Adipocyte (in vitro differentiated cells): ENCODE measurements at regions not wholly inside any gene's neighbourhood (a gene's known extent, or its start where the extent isn't known, plus 50 kb on each side); places are given as distances from the start of the nearest gene placed in this dataset.
"Not testable (repeated sequence)": the region's sequence is repeated elsewhere in the genome, so short reads cannot be mapped to it uniquely, and the experiment has no call there.

Experiments used
- DNase-seq: peaks from one replicate; pipeline ENCODE4 v3.0.0-alpha.2; 2015; ENCODE audit warnings: low read depth
- H3K27me3 ChIP-seq: replicated peaks from 2 replicates; pipeline ENCODE4 v1.7.0; 2013; ENCODE audit warnings: mild to moderate bottlenecking, low read length, moderate library complexity; ENCODE audit not compliant: control insufficient read depth, insufficient read depth
- H3K36me3 ChIP-seq: 2 replicates; pipeline ENCODE4 v1.7.0; 2013; ENCODE audit warnings: low read length, mild to moderate bottlenecking, moderate library complexity; ENCODE audit not compliant: control insufficient read depth, insufficient read depth, severe bottlenecking
- H3K4me1 ChIP-seq: 2 replicates; pipeline ENCODE4 v1.7.0; 2013; ENCODE audit warnings: mild to moderate bottlenecking, low read length, moderate library complexity; ENCODE audit not compliant: control insufficient read depth, insufficient read depth
- H3K4me3 ChIP-seq: 2 replicates; pipeline ENCODE4 v1.7.0; 2013; ENCODE audit warnings: mild to moderate bottlenecking, low read length, moderate library complexity
- H3K9ac ChIP-seq: 2 replicates; pipeline ENCODE4 v1.7.0; 2013; ENCODE audit warnings: mild to moderate bottlenecking, low read length, moderate library complexity
- H3K9me3 ChIP-seq: 2 replicates; pipeline ENCODE4 v1.7.0; 2013; ENCODE audit warnings: mild to moderate bottlenecking, low read length, moderate library complexity; ENCODE audit not compliant: control insufficient read depth

DNA sequence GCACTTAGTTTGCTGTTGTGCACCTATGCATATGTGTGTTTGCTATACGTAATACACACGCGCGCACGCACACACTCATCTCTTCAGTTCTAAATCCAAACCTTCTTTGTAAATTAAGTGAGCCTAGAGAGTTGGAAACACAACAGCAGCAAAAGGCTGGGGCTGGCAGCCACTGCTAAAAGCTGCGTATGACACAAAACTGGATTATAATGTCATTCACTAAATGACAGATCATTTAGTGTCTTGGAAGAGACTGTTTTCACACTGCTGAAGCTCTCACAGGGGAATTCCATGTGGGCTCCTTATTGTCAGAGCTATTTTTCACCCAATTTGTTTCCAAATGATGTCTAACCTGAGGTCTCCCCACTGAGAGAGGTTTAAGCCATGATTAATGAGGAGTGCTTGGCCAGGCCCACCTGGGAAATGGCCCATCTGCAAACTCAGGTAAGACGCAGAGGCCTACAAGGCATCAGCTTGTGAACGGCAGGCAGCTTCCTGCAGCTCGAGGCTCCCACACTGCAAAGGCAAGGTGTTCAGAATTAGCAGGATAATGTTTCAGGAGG lies 94.2 kb downstream of the OLIG3 start:
- H3K27me3 ChIP-seq, result peaks cover 2% of the 10 kb centered on the region
- H3K9ac ChIP-seq, result no peak overlapping the region
- H3K4me1 ChIP-seq, result no peaks in the 10 kb centered on the region
- H3K36me3 ChIP-seq, result no peaks in the 10 kb centered on the region
- no peak for DNase-seq
- H3K4me3 ChIP-seq, result no peak overlapping the region
- no peaks in the 10 kb centered on the region for H3K9me3 ChIP-seq

DNA sequence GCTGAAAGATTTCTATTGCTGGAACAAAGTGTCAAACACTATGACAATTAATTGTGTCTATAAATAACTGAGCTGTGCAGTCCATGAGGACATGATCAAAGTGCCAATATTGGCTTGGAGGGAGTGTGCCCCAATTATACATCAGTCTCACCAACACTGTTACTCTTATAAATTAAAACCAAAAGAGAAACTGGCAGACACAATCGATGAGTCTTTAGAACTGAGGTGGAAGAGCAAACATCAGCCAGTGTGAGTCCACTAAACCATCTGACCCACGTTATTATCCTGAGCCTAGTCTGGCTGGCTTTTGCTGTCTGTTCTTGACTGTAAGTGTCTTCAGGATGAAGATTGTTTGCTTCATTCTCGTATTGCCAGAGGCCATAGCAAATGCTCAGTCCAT lies 98.9 kb downstream of the OLIG3 start:
- H3K4me3 ChIP-seq, result no peak overlapping the region
- H3K9me3 ChIP-seq, result no peaks in the 10 kb centered on the region
- no peaks in the 10 kb centered on the region for H3K36me3 ChIP-seq
- H3K4me1 ChIP-seq, result no peaks in the 10 kb centered on the region
- H3K9ac ChIP-seq, result no peak overlapping the region
- peaks cover 2% of the 10 kb centered on the region for H3K27me3 ChIP-seq
- no peak for DNase-seq

DNA sequence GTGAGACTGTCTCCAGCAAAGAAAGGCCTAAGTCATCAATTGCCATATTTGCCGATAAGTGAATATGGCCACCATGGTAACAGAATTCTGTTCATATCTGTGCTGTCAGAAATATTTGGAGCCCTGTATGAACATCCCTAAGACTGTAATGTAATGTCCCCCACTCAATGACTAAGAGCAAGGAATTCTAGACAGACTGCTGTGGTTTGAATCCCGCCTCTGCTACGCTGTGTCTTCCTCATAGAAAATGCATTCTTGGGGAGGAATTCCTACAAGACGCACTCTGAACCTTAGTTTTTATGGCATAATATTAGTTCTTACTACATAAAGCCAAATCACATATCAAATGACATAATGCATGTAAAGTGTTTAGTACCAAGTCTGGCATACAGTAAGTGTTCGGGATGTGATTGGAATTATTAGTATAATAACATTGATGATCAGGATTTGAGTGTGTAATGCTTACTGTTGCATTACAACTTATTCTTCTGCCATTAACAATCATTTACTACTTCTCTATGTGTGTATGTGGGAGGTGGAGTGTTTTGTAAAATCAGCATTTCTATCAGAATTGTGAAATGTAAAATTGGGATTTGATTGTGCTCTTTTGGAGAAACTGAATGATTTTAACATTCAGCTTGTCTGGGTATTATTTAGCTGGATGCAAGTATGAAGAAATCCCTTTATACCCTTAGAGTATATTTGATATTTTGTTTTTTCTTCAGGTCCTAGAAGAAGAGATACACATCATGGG lies 103.0 kb downstream of the OLIG3 start:
- no peak overlapping the region for H3K4me3 ChIP-seq
- no peaks in the 10 kb centered on the region for H3K9me3 ChIP-seq
- no peak for DNase-seq
- no peak overlapping the region for H3K9ac ChIP-seq
- no peaks in the 10 kb centered on the region for H3K27me3 ChIP-seq
- no peaks in the 10 kb centered on the region for H3K36me3 ChIP-seq
- no peaks in the 10 kb centered on the region for H3K4me1 ChIP-seq

- no peaks in the 10 kb centered on the region for H3K4me1 ChIP-seq
- H3K9me3 ChIP-seq, result no peaks in the 10 kb centered on the region
- no peak for DNase-seq
- no peaks in the 10 kb centered on the region for H3K27me3 ChIP-seq
- H3K4me3 ChIP-seq, result no peak overlapping the region
- H3K9ac ChIP-seq, result no peak overlapping the region
- H3K36me3 ChIP-seq, result no peaks in the 10 kb centered on the region
These were observed 103.9 kb downstream of the OLIG3 start for GRCh38 chr6:137390334-137390733.

DNA sequence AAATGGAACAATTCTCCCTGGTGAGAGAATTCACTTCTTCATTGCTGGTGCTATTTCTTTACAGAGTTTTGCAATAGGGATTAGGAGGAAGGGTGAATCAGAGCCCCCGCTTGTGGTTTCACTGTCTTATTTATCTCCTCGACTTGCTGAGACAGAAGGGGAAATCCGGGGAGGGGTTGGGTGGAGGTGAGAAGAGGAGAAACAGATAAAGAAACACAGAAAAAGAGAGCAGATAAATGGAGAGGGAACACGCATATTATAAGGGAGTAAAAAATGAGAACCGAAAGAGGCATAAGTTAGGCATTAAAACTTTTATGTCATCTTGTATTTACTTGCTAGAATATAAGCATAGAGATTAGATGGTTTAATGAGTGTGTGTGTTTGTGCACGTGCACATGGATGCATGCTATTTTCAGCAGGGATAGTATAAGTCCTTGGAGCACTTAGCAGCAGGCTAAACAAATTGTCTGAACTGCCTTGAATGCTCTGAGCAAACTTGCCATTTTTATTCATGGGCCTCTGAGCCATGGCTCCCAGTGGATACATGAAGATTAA lies 105.0 kb downstream of the OLIG3 start:
- H3K4me1 ChIP-seq, result no peaks in the 10 kb centered on the region
- H3K27me3 ChIP-seq, result no peaks in the 10 kb centered on the region
- no peaks in the 10 kb centered on the region for H3K36me3 ChIP-seq
- DNase-seq, result peak; percentile 2
- no peaks in the 10 kb centered on the region for H3K9me3 ChIP-seq
- H3K4me3 ChIP-seq, result no peak overlapping the region
- H3K9ac ChIP-seq, result no peak overlapping the region

- H3K4me1 ChIP-seq, result no peaks in the 10 kb centered on the region
- no peak overlapping the region for H3K4me3 ChIP-seq
- no peaks in the 10 kb centered on the region for H3K9me3 ChIP-seq
- DNase-seq, result no peak
- H3K27me3 ChIP-seq, result no peaks in the 10 kb centered on the region
- H3K9ac ChIP-seq, result no peak overlapping the region
- H3K36me3 ChIP-seq, result no peaks in the 10 kb centered on the region
These were observed 107.0 kb downstream of the OLIG3 start for GRCh38 chr6:137387096-137387764.

DNA sequence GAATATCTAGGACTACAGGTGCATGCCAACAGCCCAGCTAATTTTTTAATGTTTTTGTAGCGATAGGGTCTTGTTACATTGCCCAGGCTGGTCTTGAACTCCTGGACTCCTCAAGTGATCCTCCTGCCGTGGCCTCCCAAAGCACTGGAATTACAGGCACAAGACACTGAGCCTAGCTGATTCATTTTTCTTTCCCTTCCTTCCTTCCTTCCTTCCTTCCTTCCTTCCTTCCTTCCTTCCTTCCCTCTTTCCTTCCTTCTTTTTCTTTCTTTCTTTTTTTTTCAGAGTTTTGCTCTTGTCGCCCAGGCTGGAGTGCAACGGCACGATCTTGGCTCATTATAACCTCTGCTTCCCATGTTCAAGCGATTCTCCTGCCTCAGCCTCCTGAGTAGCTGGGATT lies 110.9 kb downstream of the OLIG3 start:
- not testable (repeated sequence) for H3K9me3 ChIP-seq, H3K27me3 ChIP-seq, H3K9ac ChIP-seq, H3K4me1 ChIP-seq, H3K4me3 ChIP-seq, DNase-seq, H3K36me3 ChIP-seq

DNA sequence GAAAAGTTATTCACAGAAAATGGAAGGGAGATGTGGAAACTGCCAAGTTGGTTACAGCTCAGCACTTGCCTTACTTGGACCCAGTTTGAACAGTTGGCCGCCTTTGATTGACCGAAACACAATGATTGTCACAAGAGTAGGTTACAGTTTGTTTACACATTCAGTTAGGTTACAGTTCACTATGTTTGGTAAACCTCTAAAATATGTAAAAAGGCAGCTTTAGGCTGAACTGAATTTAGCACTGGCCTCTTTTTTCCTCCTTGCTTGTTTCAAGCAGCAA lies 116.2 kb downstream of the OLIG3 start:
- H3K27me3 ChIP-seq, result no peaks in the 10 kb centered on the region
- H3K36me3 ChIP-seq, result no peaks in the 10 kb centered on the region
- H3K9ac ChIP-seq, result no peak overlapping the region
- peaks cover 8% of the 10 kb centered on the region for H3K9me3 ChIP-seq
- DNase-seq, result no peak
- no peaks in the 10 kb centered on the region for H3K4me1 ChIP-seq
- no peak overlapping the region for H3K4me3 ChIP-seq

DNA sequence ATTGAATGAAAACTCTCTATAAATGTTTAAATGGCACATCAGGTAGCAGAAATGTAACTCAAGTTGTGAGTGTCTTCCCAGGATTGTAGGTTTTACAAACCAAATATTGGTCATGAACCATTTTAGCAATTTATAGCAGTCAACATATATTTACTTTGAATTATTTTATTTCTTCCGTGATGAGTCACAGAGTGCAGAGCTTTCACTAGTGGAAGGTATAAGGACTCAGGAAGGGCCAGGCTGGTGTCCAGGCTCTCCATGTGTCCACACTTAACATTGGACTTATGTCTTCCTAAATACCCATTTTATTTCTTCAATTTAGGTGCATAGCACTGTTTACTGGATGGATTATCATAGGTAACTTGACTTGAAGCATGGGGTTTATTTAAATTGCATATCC lies 120.9 kb downstream of the OLIG3 start:
- Histone ChIP-seq H3K27me3 (no peaks in the 10 kb centered on the region), H3K36me3 (no peaks in the 10 kb centered on the region), H3K9ac (no peak overlapping the region), H3K4me1 (peaks cover 16% of the 10 kb centered on the region), H3K4me3 (no peak overlapping the region), H3K9me3 (no peaks in the 10 kb centered on the region)
- DNase-seq, result no peak

GRCh38 chr6:137372532-137372931 lies 121.7 kb downstream of the OLIG3 start:
- H3K9me3 ChIP-seq, result no peaks in the 10 kb centered on the region
- DNase-seq, result no peak

DNA sequence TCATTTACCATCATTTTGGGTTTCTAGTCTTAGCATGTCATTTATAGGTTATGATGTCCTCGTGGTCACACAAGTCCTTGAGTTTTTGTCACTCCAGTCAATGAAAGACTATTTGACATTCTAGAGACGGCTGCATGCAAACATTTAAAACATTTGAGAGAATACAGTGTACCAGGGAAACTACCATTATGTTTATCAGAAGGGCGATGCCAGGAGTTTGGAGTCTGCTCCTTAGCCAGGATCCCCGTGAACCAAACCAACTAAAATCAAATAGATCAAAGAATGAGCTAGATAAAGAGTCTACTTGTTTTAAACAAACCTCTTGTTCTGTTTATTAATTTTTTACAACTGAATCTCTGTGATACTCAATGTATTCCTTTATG lies 122.6 kb downstream of the OLIG3 start:
- DNase-seq, result no peak

More at GRCh38 chr6:137372532-137372931, 121.7 kb downstream of the OLIG3 start:
- Histone ChIP-seq H3K4me3 (no peak overlapping the region), H3K27me3 (no peaks in the 10 kb centered on the region), H3K36me3 (no peaks in the 10 kb centered on the region), H3K4me1 (peaks cover 16% of the 10 kb centered on the region), H3K9ac (no peak overlapping the region)

More for the DNA sequence above, 122.6 kb downstream of the OLIG3 start:
- H3K36me3 ChIP-seq, result no peaks in the 10 kb centered on the region
- H3K9me3 ChIP-seq, result no peaks in the 10 kb centered on the region
- no peaks in the 10 kb centered on the region for H3K27me3 ChIP-seq
- H3K9ac ChIP-seq, result no peak overlapping the region
- peaks cover 16% of the 10 kb centered on the region for H3K4me1 ChIP-seq
- H3K4me3 ChIP-seq, result no peak overlapping the region
